IMR-90 (cell line): ENCODE measurements at regions not wholly inside any gene's neighbourhood (a gene's known extent, or its start where the extent isn't known, plus 50 kb on each side); places are given as distances from the start of the nearest gene placed in this dataset.

Source experiments
- ATAC-seq: fragments of 200-7000 bp; cut with Tn5 transposase; 2 replicates; pipeline ENCODE4 v1.9.1; 2020; ENCODE audit warnings: low read depth, mild to moderate bottlenecking, moderate library complexity
- BruUV-seq: library from RNA; stranded (reverse); fragments of 400-500 nt; replicated peaks from 2 replicates; lab custom pipeline; 2021; lab: Mats Ljungman, UMichigan
- CTCF ChIA-PET: fragments of 300-600 bp; formaldehyde crosslinking; extraction: SDS; loops from one replicate; lab custom pipeline; 2021; ENCODE audit warnings: antibody characterized with exemption; lab: Yijun Ruan, JAX
- POLR2A ChIA-PET: fragments of 300-600 bp; sonication (Branson Sonifier 250); formaldehyde crosslinking; loops from one replicate; lab custom pipeline; 2022; ENCODE audit warnings: antibody characterized with exemption; ENCODE audit not compliant: unreplicated experiment; lab: Charles Lee
- DNase-seq: peaks from one replicate; pipeline ENCODE4 v3.0.0; 2013
- H2AFZ ChIP-seq: replicated peaks from 2 replicates; pipeline ENCODE3; 2013; ENCODE audit warnings: low read length, mild to moderate bottlenecking; ENCODE audit not compliant: poor library complexity
- H2AK5ac ChIP-seq: 2 replicates; pipeline ENCODE4 v1.6.1; 2013; ENCODE audit warnings: low read depth, low read length, inconsistent platforms
- H2AK9ac ChIP-seq: replicated peaks from 2 replicates; pipeline ENCODE3; 2013; ENCODE audit warnings: mild to moderate bottlenecking, low read depth, low read length, moderate library complexity; ENCODE audit not compliant: poor library complexity
- H2BK120ac ChIP-seq: 2 replicates; pipeline ENCODE4 v1.6.1; 2013; ENCODE audit warnings: low read depth, low read length, inconsistent platforms
- H2BK15ac ChIP-seq: 3 replicates; pipeline ENCODE4 v1.6.1; 2013; ENCODE audit warnings: low read depth, low read length, inconsistent platforms
- H2BK20ac ChIP-seq: 2 replicates; pipeline ENCODE4 v1.6.1; 2013; ENCODE audit warnings: low read depth, mild to moderate bottlenecking, inconsistent platforms, low read length, moderate library complexity
- H2BK5ac ChIP-seq: 2 replicates; pipeline ENCODE4 v1.6.1; 2013; ENCODE audit warnings: mild to moderate bottlenecking, low read depth, low read length, inconsistent platforms; ENCODE audit not compliant: poor library complexity, severe bottlenecking
- H3K14ac ChIP-seq: replicated peaks from 2 replicates; pipeline ENCODE4 v1.6.1; 2013; ENCODE audit warnings: low read depth, low read length, inconsistent platforms
- H3K18ac ChIP-seq: 2 replicates; pipeline ENCODE4 v1.6.1; 2013; ENCODE audit warnings: low read depth, low read length, control low read depth
- H3K23ac ChIP-seq: 2 replicates; pipeline ENCODE4 v1.6.1; 2013; ENCODE audit warnings: low read depth, low read length, inconsistent platforms
- H3K27ac ChIP-seq: 2 replicates; pipeline ENCODE4 v1.5.1; 2013; ENCODE audit warnings: mild to moderate bottlenecking, control low read depth, low read length; ENCODE audit not compliant: insufficient read depth
- H3K27me3 ChIP-seq: 2 replicates; pipeline ENCODE4 v1.6.1; 2013; ENCODE audit warnings: low read length; ENCODE audit not compliant: control insufficient read depth, insufficient read depth
- H3K36me3 ChIP-seq: 2 replicates; pipeline ENCODE4 v1.6.1; 2013; ENCODE audit warnings: low read length, mixed read lengths; ENCODE audit not compliant: control insufficient read depth, insufficient read depth
- H3K4ac ChIP-seq: 2 replicates; pipeline ENCODE4 v1.6.1; 2013; ENCODE audit warnings: low read depth, low read length, inconsistent platforms
- H3K4me1 ChIP-seq: 2 replicates; pipeline ENCODE4 v1.6.1; 2013; ENCODE audit warnings: low read length, mixed read lengths; ENCODE audit not compliant: control insufficient read depth, insufficient read depth
- H3K4me2 ChIP-seq: 2 replicates; pipeline ENCODE4 v1.6.1; 2013; ENCODE audit warnings: low read depth, mild to moderate bottlenecking, control low read depth, low read length, moderate library complexity
- H3K4me3 ChIP-seq: 2 replicates; pipeline ENCODE4 v1.5.1; 2013; ENCODE audit warnings: low read depth, mild to moderate bottlenecking, control low read depth, low read length, moderate library complexity; ENCODE audit not compliant: insufficient read depth
- H3K56ac ChIP-seq: 2 replicates; pipeline ENCODE4 v1.6.1; 2013; ENCODE audit warnings: low read length, inconsistent platforms; ENCODE audit not compliant: insufficient read depth; ENCODE audit errors: extremely low read depth
- H3K79me1 ChIP-seq, 2 experiments: 2 replicates each; pipeline ENCODE4 v1.6.1; 2013; ENCODE audit warnings: low read length in 2 of 2, inconsistent platforms in 1 of 2, low read depth in 1 of 2
- H3K9ac ChIP-seq: 2 replicates; pipeline ENCODE4 v1.6.1; 2013; ENCODE audit warnings: low read depth, low read length, control low read depth
- H3K9me1 ChIP-seq: 2 replicates; pipeline ENCODE4 v1.6.1; 2013; ENCODE audit warnings: low read length, inconsistent platforms; ENCODE audit not compliant: insufficient read depth
- H3K9me3 ChIP-seq: 2 replicates; pipeline ENCODE4 v1.6.1; 2013; ENCODE audit warnings: low read length; ENCODE audit not compliant: control insufficient read depth, insufficient read depth
- H4K20me1 ChIP-seq: 2 replicates; pipeline ENCODE4 v1.6.1; 2013; ENCODE audit warnings: low read length, inconsistent platforms; ENCODE audit not compliant: insufficient read depth
- H4K5ac ChIP-seq: 2 replicates; pipeline ENCODE4 v1.6.1; 2013; ENCODE audit warnings: mild to moderate bottlenecking, low read depth, low read length, control low read depth
- H4K8ac ChIP-seq, 2 experiments: 2 replicates each; pipeline ENCODE4 v1.6.1; 2013; ENCODE audit warnings: low read depth in 2 of 2, low read length in 2 of 2, control low read depth in 1 of 2, inconsistent platforms in 1 of 2
- H4K91ac ChIP-seq: 2 replicates; pipeline ENCODE4 v1.6.1; 2013; ENCODE audit warnings: low read depth, low read length, inconsistent platforms; ENCODE audit not compliant: insufficient read depth
- MAFK ChIP-seq: IDR thresholded peaks from 2 replicates; pipeline ENCODE4 v1.6.1; 2012; ENCODE audit warnings: low read depth, low read length, improper control_type of control experiment
- MXI1 ChIP-seq: IDR thresholded peaks from 2 replicates; pipeline ENCODE4 v1.6.1; 2012; ENCODE audit warnings: low read depth, mild to moderate bottlenecking, low read length, moderate library complexity, borderline replicate concordance
- NFE2L2 ChIP-seq: fragments of 150-350 bp; IDR thresholded peaks from 2 replicates; pipeline ENCODE4 v1.6.1; 2016; ENCODE audit warnings: low read depth, mild to moderate bottlenecking, low read length
- RAD21 ChIP-seq: IDR thresholded peaks from 2 replicates; pipeline ENCODE4 v1.6.1; 2012; ENCODE audit warnings: low read length, improper control_type of control experiment
- RCOR1 ChIP-seq: IDR thresholded peaks from 2 replicates; pipeline ENCODE4 v1.6.1; 2012; ENCODE audit warnings: mild to moderate bottlenecking, low read length, improper control_type of control experiment; ENCODE audit not compliant: insufficient replicate concordance
- RFX5 ChIP-seq: IDR thresholded peaks from 2 replicates; pipeline ENCODE4 v1.8.0; 2012; ENCODE audit warnings: low read depth, mild to moderate bottlenecking, low read length, moderate library complexity
- WGBS, 2 experiments: methylation state at CpG; one replicate each; pipeline versions ENCODE4 v1.1.5 to v1.1.7; 2013; ENCODE audit warnings: missing lambda C conversion rate in 2 of 2; ENCODE audit not compliant: insufficient read length in 1 of 2; ENCODE audit errors: extremely low coverage in 2 of 2; 5-methylcytosine and 5-hydroxymethylcytosine counted together
- dilution Hi-C: fragments of 300-500 bp; cut with HindIII; formaldehyde crosslinking; loops from one replicate; pipeline ENCODE4 v1.14.3; 2018; ENCODE audit warnings: low sequenced_read_pairs; ENCODE audit not compliant: unreplicated experiment
- in situ Hi-C: fragments of 300-500 bp; cut with MboI; formaldehyde crosslinking; loops from 3 replicates; pipeline ENCODE4 v1.14.3; 2019; ENCODE audit warnings: low sequenced_read_pairs, inconsistent platforms, mixed read lengths
- intact Hi-C: fragments of 100-400 bp; cut with micrococcal nuclease; formaldehyde crosslinking; loops from 2 replicates; pipeline ENCODE4 v1.10.0; 2022
- TF ChIP-seq, protein P1 (sequence below): conservative IDR thresholded peaks from 2 replicates; pipeline ENCODE4 v1.5.1; 2012; ENCODE audit warnings: mild to moderate bottlenecking, low read depth, low read length, improper control_type of control experiment

GRCh38 chr4:19152264-19152663 is 1099.4 kb upstream of the SLIT2 start:
- H2BK120ac ChIP-seq, result no peak overlapping the region
- no peaks in the 10 kb centered on the region for H3K36me3 ChIP-seq
- H2BK15ac ChIP-seq, result no peak overlapping the region
- no peak overlapping the region for H4K8ac ChIP-seq
- H2AK5ac ChIP-seq, result no peak overlapping the region
- dilution Hi-C loops, result no loop called here
- H2BK5ac ChIP-seq, result no peak overlapping the region
- no peaks in the 10 kb centered on the region for H4K20me1 ChIP-seq
- TF ChIP-seq, protein P1, sequence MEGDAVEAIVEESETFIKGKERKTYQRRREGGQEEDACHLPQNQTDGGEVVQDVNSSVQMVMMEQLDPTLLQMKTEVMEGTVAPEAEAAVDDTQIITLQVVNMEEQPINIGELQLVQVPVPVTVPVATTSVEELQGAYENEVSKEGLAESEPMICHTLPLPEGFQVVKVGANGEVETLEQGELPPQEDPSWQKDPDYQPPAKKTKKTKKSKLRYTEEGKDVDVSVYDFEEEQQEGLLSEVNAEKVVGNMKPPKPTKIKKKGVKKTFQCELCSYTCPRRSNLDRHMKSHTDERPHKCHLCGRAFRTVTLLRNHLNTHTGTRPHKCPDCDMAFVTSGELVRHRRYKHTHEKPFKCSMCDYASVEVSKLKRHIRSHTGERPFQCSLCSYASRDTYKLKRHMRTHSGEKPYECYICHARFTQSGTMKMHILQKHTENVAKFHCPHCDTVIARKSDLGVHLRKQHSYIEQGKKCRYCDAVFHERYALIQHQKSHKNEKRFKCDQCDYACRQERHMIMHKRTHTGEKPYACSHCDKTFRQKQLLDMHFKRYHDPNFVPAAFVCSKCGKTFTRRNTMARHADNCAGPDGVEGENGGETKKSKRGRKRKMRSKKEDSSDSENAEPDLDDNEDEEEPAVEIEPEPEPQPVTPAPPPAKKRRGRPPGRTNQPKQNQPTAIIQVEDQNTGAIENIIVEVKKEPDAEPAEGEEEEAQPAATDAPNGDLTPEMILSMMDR, result no peak
- TF ChIP-seq MAFK (no peak), MXI1 (no peak), NFE2L2 (no peak), RCOR1 (no peak), RFX5 (no peak), RAD21 (no peak)
- intact Hi-C loops, result no loop called here
- ATAC-seq (no peak), DNase-seq (no peak)
- H3K9me3 ChIP-seq, result no peaks in the 10 kb centered on the region; the same call in 1 of the 2 replicates
- H3K4me1 ChIP-seq, result no peaks in the 10 kb centered on the region
- ChIA-PET CTCF (no interaction called here), POLR2A (no interaction called here)
- no peak overlapping the region for H3K27ac ChIP-seq
- no peaks in the 10 kb centered on the region for H3K27me3 ChIP-seq
- no peak overlapping the region for H3K9ac ChIP-seq
- WGBS, 2 experiments, result 100% methylated on average over 1 of the region's 2 CpGs; no CpG with 5 or more reads in 1 of the 2 experiments
- no peak overlapping the region for H3K4me2 ChIP-seq
- H3K79me1 ChIP-seq, result no peaks in the 10 kb centered on the region
- H3K56ac ChIP-seq, result no peak overlapping the region
- no peak overlapping the region for H3K14ac ChIP-seq
- no TSS peak for BruUV-seq
- no peak overlapping the region for H4K91ac ChIP-seq
- in situ Hi-C loops, result no loop called here
- no peak overlapping the region for H2AFZ ChIP-seq
- no peak overlapping the region for H3K4ac ChIP-seq
- no peak overlapping the region for H3K18ac ChIP-seq
- H3K4me3 ChIP-seq, result no peak overlapping the region
- H4K5ac ChIP-seq, result no peak overlapping the region
- H3K9me1 ChIP-seq, result no peaks in the 10 kb centered on the region
- no peak overlapping the region for H2AK9ac ChIP-seq
- H2BK20ac ChIP-seq, result no peak overlapping the region
- no peak overlapping the region for H3K23ac ChIP-seq
